CD4-positive, alpha-beta T cell (primary cell): ENCODE measurements at regions not wholly inside any gene's neighbourhood (a gene's known extent, or its start where the extent isn't known, plus 50 kb on each side); places are given as distances from the start of the nearest gene placed in this dataset.
"Not testable (repeated sequence)": the region's sequence is repeated elsewhere in the genome, so short reads cannot be mapped to it uniquely, and the experiment has no call there.

Source experiments
- ATAC-seq: fragments of 200-7000 bp; cut with Tn5 transposase; one replicate; pipeline ENCODE4 v1.10.0; 2022; ENCODE audit warnings: mild to moderate bottlenecking; ENCODE audit not compliant: poor library complexity
- CTCF ChIA-PET: fragments of 350-600 bp; sonication (Branson Sonifier 250); formaldehyde crosslinking; loops from one replicate; lab custom pipeline; 2021; ENCODE audit warnings: antibody characterized with exemption, inconsistent platforms; lab: Charles Lee
- POLR2A ChIA-PET: fragments of 350-600 bp; sonication (Branson Sonifier 250); formaldehyde crosslinking; loops from one replicate; lab custom pipeline; 2021; ENCODE audit warnings: antibody characterized with exemption, inconsistent platforms; lab: Charles Lee
- DNase-seq, 14 experiments: peaks; one replicate each; pipeline ENCODE4 v3.0.0-alpha.2; 2013 to 2020; ENCODE audit warnings: mixed read lengths in 2 of 14
- H3K27ac ChIP-seq, 2 donors: one replicate each; pipeline versions ENCODE4 v1.5.1 to v1.7.0; 2013; ENCODE audit warnings: low read length in 2 of 2, low read depth in 1 of 2, mild to moderate bottlenecking in 1 of 2
- H3K27me3 ChIP-seq, 2 experiments: 1 replicate in 1 of 2; 2 replicates in 1 of 2; pipeline versions ENCODE4 v1.6.1 to v1.7.0; 2013; ENCODE audit warnings: low read length in 2 of 2, control low read depth in 1 of 2, mild to moderate bottlenecking in 1 of 2, moderate library complexity in 1 of 2; ENCODE audit not compliant: insufficient read depth in 2 of 2, control insufficient read depth in 1 of 2
- H3K36me3 ChIP-seq: one replicate; pipeline ENCODE4 v1.6.1; 2013; ENCODE audit warnings: low read length, control low read depth; ENCODE audit not compliant: insufficient read depth
- H3K4me1 ChIP-seq: one replicate; pipeline ENCODE4 v1.6.1; 2013; ENCODE audit warnings: low read length, control low read depth; ENCODE audit not compliant: insufficient read depth
- H3K4me3 ChIP-seq: one replicate; pipeline ENCODE4 v1.5.1; 2013; ENCODE audit warnings: mild to moderate bottlenecking, low read length, moderate library complexity
- H3K9me3 ChIP-seq, 2 experiments: 1 replicate in 1 of 2; 2 replicates in 1 of 2; pipeline versions ENCODE4 v1.6.1 to v1.7.0; 2013; ENCODE audit warnings: low read length in 2 of 2, mild to moderate bottlenecking in 2 of 2, control low read depth in 1 of 2, moderate library complexity in 1 of 2; ENCODE audit not compliant: control insufficient read depth in 1 of 2, insufficient read depth in 1 of 2
- H3K27ac Mint-ChIP-seq: one replicate; pipeline ENCODE4 v1.8.0; 2020; ENCODE audit warnings: mixed read lengths
- H3K27me3 Mint-ChIP-seq: one replicate; pipeline ENCODE4 v1.8.0; 2021; ENCODE audit warnings: mixed read lengths
- H3K36me3 Mint-ChIP-seq: one replicate; pipeline ENCODE4 v1.8.0; 2021; ENCODE audit warnings: low read depth, mixed read lengths
- H3K4me1 Mint-ChIP-seq: one replicate; pipeline ENCODE4 v1.8.0; 2021; ENCODE audit warnings: low read depth, mixed read lengths
- H3K4me3 Mint-ChIP-seq: one replicate; pipeline ENCODE4 v1.8.0; 2020; ENCODE audit warnings: mild to moderate bottlenecking, mixed read lengths
- H3K9me3 Mint-ChIP-seq: one replicate; pipeline ENCODE4 v1.8.0; 2020; ENCODE audit warnings: mixed read lengths
- intact Hi-C, 2 experiments: fragments of 100-400 bp; cut with DNase I in 1 of 2; cut with micrococcal nuclease in 1 of 2; formaldehyde crosslinking; loops; one replicate each; pipeline versions ENCODE4 v1.15.1 to v1.9.0; 2023 to 2025; cut with DNase I, micrococcal nuclease

DNA sequence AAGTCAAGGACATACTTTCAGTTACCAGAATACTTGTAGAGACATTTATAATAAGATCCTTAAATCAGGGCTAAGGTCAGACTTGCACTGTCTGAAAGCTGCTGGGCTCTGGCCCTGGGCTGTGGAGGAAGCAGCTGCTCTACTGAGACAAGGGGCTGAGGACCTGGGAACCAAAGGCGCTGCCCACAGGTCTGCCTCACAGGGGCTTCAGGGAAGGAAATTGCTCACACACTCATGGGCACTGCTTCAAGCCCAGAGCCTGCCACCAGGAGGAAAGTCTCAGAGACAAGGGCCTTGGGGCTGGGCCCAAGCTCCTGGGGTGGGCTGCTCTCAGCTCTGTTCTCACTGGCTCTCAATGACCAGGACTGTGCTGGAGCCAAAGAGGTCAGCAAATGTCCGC, 614.1 kb downstream of the RPIA start:
- H3K9me3 ChIP-seq, CTCF ChIA-PET, ATAC-seq: not testable (repeated sequence)

DNA sequence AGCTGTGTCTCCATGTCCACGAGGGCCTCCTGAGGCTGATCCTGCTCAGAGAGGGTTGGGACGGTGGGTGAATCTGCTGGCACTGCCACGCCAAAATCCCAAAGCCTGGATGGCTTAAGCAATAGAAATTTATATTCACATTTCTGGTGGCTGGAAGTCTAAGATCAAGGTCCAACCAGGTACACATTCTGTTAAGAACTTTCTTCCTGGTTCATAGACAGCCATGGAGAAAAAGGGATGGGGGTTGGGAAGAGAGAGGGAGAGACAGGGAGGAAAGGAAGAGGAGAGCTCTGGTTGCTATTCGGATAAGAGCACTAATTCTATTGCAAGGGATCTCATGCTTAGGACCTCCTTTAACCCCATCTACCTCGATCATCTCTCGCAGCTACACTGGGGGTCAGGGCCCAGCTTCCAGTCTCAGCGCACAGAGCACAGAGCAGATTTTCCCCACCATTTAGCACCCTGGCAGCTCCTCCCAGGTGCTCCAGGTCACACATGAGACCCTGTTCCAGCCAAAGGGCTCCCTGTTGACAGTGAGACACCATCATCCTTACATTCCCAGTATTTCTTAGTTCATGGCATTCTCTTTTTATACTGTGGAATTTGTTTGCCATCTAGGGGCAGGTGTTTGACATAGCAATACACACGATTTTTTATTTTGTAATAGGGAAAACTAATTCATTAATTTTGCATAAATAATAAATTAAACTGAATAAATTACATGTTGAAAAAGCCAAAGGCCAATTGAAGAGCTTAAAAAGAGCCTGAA, 615.6 kb downstream of the RPIA start:
- DNase-seq, intact Hi-C loops, POLR2A ChIA-PET, H3K27me3 ChIP-seq, H3K4me3 Mint-ChIP-seq, H3K9me3 Mint-ChIP-seq, H3K27ac ChIP-seq, H3K4me3 ChIP-seq, H3K36me3 Mint-ChIP-seq, H3K9me3 ChIP-seq, H3K27ac Mint-ChIP-seq, H3K4me1 ChIP-seq, H3K27me3 Mint-ChIP-seq, CTCF ChIA-PET, ATAC-seq, H3K36me3 ChIP-seq, H3K4me1 Mint-ChIP-seq: not testable (repeated sequence)

More for the DNA sequence above, 614.1 kb downstream of the RPIA start:
- H3K36me3 ChIP-seq, H3K27me3 Mint-ChIP-seq, H3K4me1 Mint-ChIP-seq, H3K9me3 Mint-ChIP-seq, intact Hi-C loops, H3K4me1 ChIP-seq, H3K27ac Mint-ChIP-seq, H3K27ac ChIP-seq, DNase-seq, POLR2A ChIA-PET, H3K4me3 ChIP-seq, H3K4me3 Mint-ChIP-seq, H3K27me3 ChIP-seq, H3K36me3 Mint-ChIP-seq: not testable (repeated sequence)

DNA sequence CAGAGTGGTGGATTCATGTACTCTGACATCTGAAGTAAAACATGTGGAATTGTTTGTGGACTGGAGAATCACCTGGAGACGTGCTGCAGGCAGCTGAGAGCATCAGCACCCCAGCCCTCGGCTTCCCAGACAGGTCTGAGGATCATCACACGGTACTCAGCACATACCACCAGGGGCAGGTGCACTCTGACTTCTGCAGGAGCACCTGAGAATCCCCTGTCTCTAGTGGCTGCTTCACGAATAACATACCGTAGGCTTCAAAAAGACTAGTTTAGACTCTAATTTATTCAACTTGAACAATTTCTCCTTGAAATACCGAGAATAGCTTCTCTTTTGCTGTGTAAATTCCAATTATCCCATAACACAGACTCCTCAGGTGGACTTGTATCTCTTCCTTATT, 627.5 kb downstream of the RPIA start:
- DNase-seq, H3K27me3 Mint-ChIP-seq, H3K27me3 ChIP-seq, H3K4me3 ChIP-seq, CTCF ChIA-PET, H3K27ac Mint-ChIP-seq, intact Hi-C loops, H3K9me3 Mint-ChIP-seq, H3K4me1 ChIP-seq, H3K36me3 Mint-ChIP-seq, H3K36me3 ChIP-seq, ATAC-seq, POLR2A ChIA-PET, H3K9me3 ChIP-seq, H3K27ac ChIP-seq, H3K4me3 Mint-ChIP-seq, H3K4me1 Mint-ChIP-seq: not testable (repeated sequence)

DNA sequence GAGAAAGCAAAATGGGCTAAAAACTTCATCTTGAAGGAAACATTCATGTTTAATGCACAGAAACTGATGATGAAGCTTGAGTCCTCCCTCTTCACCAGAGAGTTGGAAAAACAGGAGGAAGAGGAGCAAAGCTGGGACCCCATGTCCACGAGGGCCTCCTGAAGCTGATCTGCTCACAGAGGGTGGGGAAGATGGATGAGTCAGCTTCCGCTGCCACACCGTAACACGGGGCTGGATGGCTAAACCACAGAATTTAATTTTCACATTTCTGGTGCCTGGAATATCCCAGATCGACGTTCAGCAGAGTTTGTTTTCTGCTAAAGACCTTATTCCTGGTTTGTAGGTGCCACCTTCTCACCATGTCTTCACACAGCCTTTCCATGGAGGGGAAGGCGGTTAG, 634.4 kb downstream of the RPIA start:
- H3K27ac Mint-ChIP-seq, POLR2A ChIA-PET, H3K4me3 Mint-ChIP-seq, H3K4me1 Mint-ChIP-seq, DNase-seq, H3K36me3 Mint-ChIP-seq, intact Hi-C loops, H3K27me3 ChIP-seq, H3K27me3 Mint-ChIP-seq, H3K27ac ChIP-seq, H3K4me3 ChIP-seq, H3K9me3 Mint-ChIP-seq, H3K36me3 ChIP-seq, H3K9me3 ChIP-seq, CTCF ChIA-PET, H3K4me1 ChIP-seq, ATAC-seq: not testable (repeated sequence)

- DNase-seq: peak in 2 of 14 experiments; percentile 1 to 2
- H3K27me3 Mint-ChIP-seq, H3K27ac ChIP-seq, H3K9me3 ChIP-seq, H3K27ac Mint-ChIP-seq, H3K9me3 Mint-ChIP-seq, H3K4me1 Mint-ChIP-seq, H3K4me1 ChIP-seq, intact Hi-C loops, ATAC-seq, CTCF ChIA-PET, POLR2A ChIA-PET, H3K36me3 ChIP-seq, H3K36me3 Mint-ChIP-seq, H3K4me3 ChIP-seq, H3K27me3 ChIP-seq, H3K4me3 Mint-ChIP-seq: not testable (repeated sequence)
Measured at GRCh38 chr2:89326455-89326854, 635.0 kb downstream of the RPIA start.

GRCh38 chr2:89328790-89329189, 637.3 kb downstream of the RPIA start:
- H3K27ac ChIP-seq, ATAC-seq, H3K9me3 Mint-ChIP-seq, H3K9me3 ChIP-seq, H3K36me3 ChIP-seq, H3K4me3 ChIP-seq, intact Hi-C loops, H3K4me3 Mint-ChIP-seq, H3K36me3 Mint-ChIP-seq, H3K27me3 Mint-ChIP-seq, H3K27me3 ChIP-seq, DNase-seq, H3K27ac Mint-ChIP-seq, CTCF ChIA-PET, H3K4me1 ChIP-seq, POLR2A ChIA-PET, H3K4me1 Mint-ChIP-seq: not testable (repeated sequence)
